HK-2 (cell line): ENCODE measurements at regions not wholly inside any gene's neighbourhood (a gene's known extent, or its start where the extent isn't known, plus 50 kb on each side); places are given as distances from the start of the nearest gene placed in this dataset.

Experiments
- DNase-seq: peaks from one replicate; pipeline ENCODE4 v3.0.0-alpha.2; 2018; ENCODE audit not compliant: unreplicated experiment

- no peak for DNase-seq
These were observed 186.6 kb upstream of the NSMCE3 start for GRCh38 chr15:29456255-29456654.

GRCh38 chr15:29455530-29455929 lies 185.9 kb upstream of the NSMCE3 start:
- no peak for DNase-seq

- DNase-seq: no peak
These were observed 185.4 kb upstream of the NSMCE3 start for GRCh38 chr15:29455055-29455454.

GRCh38 chr15:29454506-29454905 lies 184.9 kb upstream of the NSMCE3 start:
- no peak for DNase-seq

- DNase-seq: no peak
These were observed 183.5 kb upstream of the NSMCE3 start for GRCh38 chr15:29452881-29453731.

- no peak for DNase-seq
These were observed 181.7 kb upstream of the NSMCE3 start for GRCh38 chr15:29451201-29451781.

- DNase-seq: no peak
These were observed 179.5 kb upstream of the NSMCE3 start for GRCh38 chr15:29449136-29449535.

GRCh38 chr15:29448320-29448719 lies 178.7 kb upstream of the NSMCE3 start:
- DNase-seq: no peak

- no peak for DNase-seq
These were observed 176.9 kb upstream of the NSMCE3 start for GRCh38 chr15:29446480-29446879.

GRCh38 chr15:29442532-29442931 lies 172.9 kb upstream of the NSMCE3 start:
- DNase-seq: no peak

- DNase-seq: no peak
These were observed 170.9 kb upstream of the NSMCE3 start for GRCh38 chr15:29440541-29440940.

- no peak for DNase-seq
These were observed 169.1 kb upstream of the NSMCE3 start for GRCh38 chr15:29438703-29439055.

GRCh38 chr15:29437888-29438702 lies 168.5 kb upstream of the NSMCE3 start:
- no peak for DNase-seq

- no peak for DNase-seq
These were observed 166.2 kb upstream of the NSMCE3 start for GRCh38 chr15:29435811-29436210.

- no peak for DNase-seq
These were observed 164.7 kb upstream of the NSMCE3 start for GRCh38 chr15:29434280-29434679.

GRCh38 chr15:29433507-29434248 lies 164.1 kb upstream of the NSMCE3 start:
- no peak for DNase-seq

GRCh38 chr15:29433050-29433318 lies 163.4 kb upstream of the NSMCE3 start:
- no peak for DNase-seq

- DNase-seq: no peak
These were observed 162.8 kb upstream of the NSMCE3 start for GRCh38 chr15:29432191-29433049.

GRCh38 chr15:29430831-29431230 lies 161.2 kb upstream of the NSMCE3 start:
- DNase-seq: no peak

- no peak for DNase-seq
These were observed 160.5 kb upstream of the NSMCE3 start for GRCh38 chr15:29430124-29430523.

- no peak for DNase-seq
These were observed 160.0 kb upstream of the NSMCE3 start for GRCh38 chr15:29429584-29429983.
